DND-41 (cell line): ENCODE measurements at regions not wholly inside any gene's neighbourhood (a gene's known extent, or its start where the extent isn't known, plus 50 kb on each side); places are given as distances from the start of the nearest gene placed in this dataset.

ENCODE experiments used
- ATAC-seq: fragments of 200-7000 bp; cut with Tn5 transposase; 3 replicates; pipeline ENCODE4 v1.9.1; 2021; ENCODE audit warnings: low read depth; ENCODE audit not compliant: insufficient read depth
- DNase-seq: peaks from one replicate; pipeline ENCODE4 v3.0.0-alpha.2; 2020
- H2AFZ ChIP-seq: 2 replicates; pipeline ENCODE4 v1.6.0; 2012; ENCODE audit warnings: low read depth, low read length
- H3K27ac ChIP-seq: 2 replicates; pipeline ENCODE4 v1.5.1; 2012; ENCODE audit warnings: low read length, inconsistent platforms
- H3K27me3 ChIP-seq: fragments of 200-600 bp; sonication (generic); 2 replicates; pipeline ENCODE4 v1.6.0; 2012; ENCODE audit warnings: low read length, mild to moderate bottlenecking, inconsistent platforms; ENCODE audit not compliant: insufficient read depth, poor library complexity
- H3K36me3 ChIP-seq: 2 replicates; pipeline ENCODE4 v1.5.1; 2012; ENCODE audit warnings: low read length, inconsistent platforms; ENCODE audit not compliant: insufficient read depth
- H3K4me1 ChIP-seq: 2 replicates; pipeline ENCODE4 v1.5.1; 2012; ENCODE audit warnings: mild to moderate bottlenecking, low read length; ENCODE audit not compliant: insufficient read depth
- H3K4me2 ChIP-seq: 2 replicates; pipeline ENCODE4 v1.6.0; 2012; ENCODE audit warnings: mild to moderate bottlenecking, moderate library complexity, low read length, inconsistent platforms; ENCODE audit not compliant: insufficient read depth
- H3K4me3 ChIP-seq, 2 experiments: fragments of 200-600 bp in 1 of 2; shearing (Covaris generic) in 1 of 2; 2 replicates each; pipeline ENCODE4 v1.5.1; 2012 to 2016; ENCODE audit warnings: inconsistent platforms in 2 of 2, low read length in 2 of 2, mild to moderate bottlenecking in 2 of 2, low read depth in 1 of 2, moderate library complexity in 1 of 2
- H3K79me2 ChIP-seq: 2 replicates; pipeline ENCODE4 v1.6.0; 2012; ENCODE audit warnings: low read length, inconsistent platforms; ENCODE audit not compliant: insufficient read depth
- H3K9ac ChIP-seq: 2 replicates; pipeline ENCODE4 v1.6.0; 2012; ENCODE audit warnings: low read depth, mild to moderate bottlenecking, inconsistent platforms, low read length, moderate library complexity
- H3K9me3 ChIP-seq: 2 replicates; pipeline ENCODE4 v1.5.1; 2012; ENCODE audit warnings: low read length, moderate library complexity, mild to moderate bottlenecking, inconsistent platforms; ENCODE audit not compliant: insufficient read depth, severe bottlenecking
- H4K20me1 ChIP-seq: 2 replicates; pipeline ENCODE4 v1.6.0; 2012; ENCODE audit warnings: low read length; ENCODE audit not compliant: insufficient read depth
- CTCF ChIP-seq: IDR thresholded peaks from 2 replicates; pipeline ENCODE4 v1.5.1; 2012; ENCODE audit warnings: borderline replicate concordance, low read length, moderate library complexity, mild to moderate bottlenecking; ENCODE audit not compliant: poor library complexity, severe bottlenecking; ENCODE audit errors: extremely low read depth
- EZH2 ChIP-seq: IDR thresholded peaks from 3 replicates; pipeline ENCODE4 v1.6.1; 2012; ENCODE audit warnings: borderline replicate concordance, low read depth, mild to moderate bottlenecking, moderate library complexity, low read length, inconsistent platforms; ENCODE audit not compliant: severe bottlenecking

GRCh38 chr18:11468617-11469016 is 140.8 kb upstream of the SLC35G4 start:
- Histone ChIP-seq H3K27ac (no peak overlapping the region), H3K9me3 (no peaks in the 10 kb centered on the region), H3K4me1 (peaks cover 16% of the 10 kb centered on the region), H3K4me2 (no peak overlapping the region), H2AFZ (no peak overlapping the region), H3K9ac (no peak overlapping the region), H4K20me1 (no peaks in the 10 kb centered on the region), H3K4me3 (no peak overlapping the region), H3K79me2 (no peaks in the 10 kb centered on the region), H3K27me3 (no peaks in the 10 kb centered on the region), H3K36me3 (no peaks in the 10 kb centered on the region)
- DNase-seq (no peak), ATAC-seq (no peak)
- no peak for TF ChIP-seq CTCF
- TF ChIP-seq EZH2 = no peak

GRCh38 chr18:11468120-11468519 is 141.3 kb upstream of the SLC35G4 start:
- Histone ChIP-seq H3K9ac (no peak overlapping the region), H3K4me2 (no peak overlapping the region), H4K20me1 (no peaks in the 10 kb centered on the region), H3K36me3 (no peaks in the 10 kb centered on the region), H3K9me3 (no peaks in the 10 kb centered on the region), H3K79me2 (no peaks in the 10 kb centered on the region), H3K27ac (no peak overlapping the region), H3K27me3 (no peaks in the 10 kb centered on the region), H3K4me3 (no peak overlapping the region), H2AFZ (no peak overlapping the region), H3K4me1 (peaks cover 16% of the 10 kb centered on the region)
- ATAC-seq (no peak), DNase-seq (no peak)
- TF ChIP-seq EZH2 (no peak), CTCF (no peak)

- H3K4me2 ChIP-seq = no peak overlapping the region
- TF ChIP-seq EZH2 = no peak
- TF ChIP-seq CTCF = no peak
- no peaks in the 10 kb centered on the region for H4K20me1 ChIP-seq
- H3K36me3 ChIP-seq = no peaks in the 10 kb centered on the region
- H3K27ac ChIP-seq = no peak overlapping the region
- no peak for DNase-seq
- H2AFZ ChIP-seq = no peak overlapping the region
- peaks cover 16% of the 10 kb centered on the region for H3K4me1 ChIP-seq
- no peak overlapping the region for H3K4me3 ChIP-seq
- H3K9me3 ChIP-seq = no peaks in the 10 kb centered on the region
- H3K9ac ChIP-seq = no peak overlapping the region
- H3K27me3 ChIP-seq = no peaks in the 10 kb centered on the region
- H3K79me2 ChIP-seq = no peaks in the 10 kb centered on the region
- ATAC-seq = no peak
Observed at GRCh38 chr18:11467611-11468010, 141.8 kb upstream of the SLC35G4 start.

GRCh38 chr18:11464129-11464528 is 145.3 kb upstream of the SLC35G4 start:
- no peaks in the 10 kb centered on the region for H3K9me3 ChIP-seq
- no peaks in the 10 kb centered on the region for H3K36me3 ChIP-seq
- TF ChIP-seq CTCF (peak; percentile 28), EZH2 (no peak)
- DNase-seq = no peak
- H3K4me3 ChIP-seq = no peak overlapping the region
- no peaks in the 10 kb centered on the region for H3K79me2 ChIP-seq
- no peak overlapping the region for H2AFZ ChIP-seq
- no peak overlapping the region for H3K9ac ChIP-seq
- ATAC-seq = no peak
- H4K20me1 ChIP-seq = no peaks in the 10 kb centered on the region
- H3K27ac ChIP-seq = no peak overlapping the region
- H3K4me2 ChIP-seq = no peak overlapping the region
- H3K27me3 ChIP-seq = no peaks in the 10 kb centered on the region
- H3K4me1 ChIP-seq = no peaks in the 10 kb centered on the region
